Spleen (tissue), 7 donors: ENCODE measurements at regions not wholly inside any gene's neighbourhood (a gene's known extent, or its start where the extent isn't known, plus 50 kb on each side); places are given as distances from the start of the nearest gene placed in this dataset.

Experiments
- CTCF ChIP-seq, 11 experiments: fragments of 200-600 bp in 7 of 11; fragments of 450-650 bp in 4 of 11; sonication (generic) in 4 of 11; IDR thresholded peaks in 8 of 11; conservative IDR thresholded peaks in 3 of 11; 1 replicate in 7 of 11; 2 replicates in 4 of 11; pipeline versions ENCODE4 v1.4.0 to v1.8.0; 2016 to 2021; ENCODE audit warnings: antibody characterized with exemption in 11 of 11, inconsistent platforms in 4 of 11, mild to moderate bottlenecking in 1 of 11
- POLR2A ChIP-seq, 3 donors: fragments of 450-650 bp; IDR thresholded peaks; one replicate each; pipeline ENCODE4 v1.5.1; 2017; ENCODE audit warnings: antibody characterized with exemption in 3 of 3, mild to moderate bottlenecking in 1 of 3
- POLR2AphosphoS5 ChIP-seq, 3 donors: sonication (generic); formaldehyde crosslinking; IDR thresholded peaks; one replicate each; pipeline ENCODE4 v1.5.1; 2017; ENCODE audit warnings: antibody characterized with exemption in 3 of 3
- donor health status: DM: no; HTN: no; CAD: no; lungs with moderate emphysema.
- donor health status: DM: no; HTN: no; CAD: no.
- donor health status: DM: no; HTN: no; CAD: no.

- TF ChIP-seq CTCF (IDR thresholded peaks at IDR 0.05 in 8 of 11, conservative IDR thresholded peaks at IDR 0.05 in 3 of 11) (no peak), POLR2AphosphoS5 (IDR thresholded peaks at IDR 0.05) (no peak), POLR2A (IDR thresholded peaks at IDR 0.05) (no peak)
Measured at GRCh38 chrX:82649645-82650044, 858.4 kb upstream of the POU3F4 start.
